H9 (cell line): ENCODE measurements at regions not wholly inside any gene's neighbourhood (a gene's known extent, or its start where the extent isn't known, plus 50 kb on each side); places are given as distances from the start of the nearest gene placed in this dataset.

Source experiments
- DNase-seq: peaks from one replicate; pipeline ENCODE4 v3.0.0-alpha.2; 2017
- H2AFZ ChIP-seq: one replicate; pipeline ENCODE4 v1.6.1; 2013; ENCODE audit warnings: mild to moderate bottlenecking, low read length, control low read depth, moderate library complexity
- H2AK5ac ChIP-seq: 2 replicates; pipeline ENCODE4 v1.6.1; 2013; ENCODE audit warnings: low read length, control low read depth, mixed read lengths; ENCODE audit not compliant: insufficient read length
- H2BK120ac ChIP-seq: one replicate; pipeline ENCODE4 v1.6.1; 2013; ENCODE audit warnings: low read depth, mild to moderate bottlenecking, low read length, control low read depth, inconsistent platforms; ENCODE audit not compliant: poor library complexity, severe bottlenecking
- H2BK12ac ChIP-seq: 2 replicates; pipeline ENCODE4 v1.6.1; 2013; ENCODE audit warnings: low read length, control low read depth, mixed read lengths, low read depth; ENCODE audit not compliant: insufficient read length
- H2BK15ac ChIP-seq: 2 replicates; pipeline ENCODE4 v1.6.1; 2013; ENCODE audit warnings: low read depth, low read length, control low read depth
- H2BK20ac ChIP-seq: one replicate; pipeline ENCODE4 v1.6.1; 2013; ENCODE audit warnings: low read depth, mild to moderate bottlenecking, low read length, control low read depth, inconsistent platforms; ENCODE audit not compliant: poor library complexity, severe bottlenecking
- H2BK5ac ChIP-seq: 2 replicates; pipeline ENCODE4 v1.6.1; 2013; ENCODE audit warnings: low read length, control low read depth, mixed read lengths; ENCODE audit not compliant: insufficient read length
- H3K14ac ChIP-seq: 2 replicates; pipeline ENCODE4 v1.6.1; 2013; ENCODE audit warnings: low read length, control low read depth; ENCODE audit not compliant: insufficient read depth
- H3K18ac ChIP-seq: 2 replicates; pipeline ENCODE4 v1.6.1; 2013; ENCODE audit warnings: low read depth, mild to moderate bottlenecking, mixed read lengths, low read length, control low read depth; ENCODE audit not compliant: insufficient read length
- H3K23ac ChIP-seq: 2 replicates; pipeline ENCODE4 v1.6.1; 2013; ENCODE audit warnings: low read length, control low read depth, mixed read lengths, low read depth; ENCODE audit not compliant: insufficient read length
- H3K23me2 ChIP-seq: 2 replicates; pipeline ENCODE4 v1.6.1; 2013; ENCODE audit warnings: low read depth, mild to moderate bottlenecking, mixed read lengths, low read length, control low read depth; ENCODE audit not compliant: insufficient read length, poor library complexity, severe bottlenecking
- H3K27ac ChIP-seq: 2 replicates; pipeline ENCODE4 v1.5.1; 2013; ENCODE audit warnings: low read length, control low read depth, mixed read lengths, low read depth; ENCODE audit not compliant: insufficient read length
- H3K27me3 ChIP-seq: 2 replicates; pipeline ENCODE4 v1.6.1; 2013; ENCODE audit warnings: low read length, control low read depth, inconsistent platforms; ENCODE audit not compliant: insufficient read depth
- H3K4ac ChIP-seq: 2 replicates; pipeline ENCODE4 v1.6.1; 2013; ENCODE audit warnings: low read depth, mild to moderate bottlenecking, control low read depth, inconsistent platforms, low read length, moderate library complexity
- H3K4me1 ChIP-seq: 2 replicates; pipeline ENCODE4 v1.6.1; 2013; ENCODE audit warnings: low read length, control low read depth, inconsistent platforms; ENCODE audit not compliant: insufficient read depth
- H3K4me2 ChIP-seq: 2 replicates; pipeline ENCODE4 v1.6.1; 2013; ENCODE audit warnings: low read length, control low read depth, mixed read lengths; ENCODE audit not compliant: insufficient read length, insufficient read depth
- H3K56ac ChIP-seq: 2 replicates; pipeline ENCODE4 v1.6.1; 2013; ENCODE audit warnings: low read depth, mild to moderate bottlenecking, mixed read lengths, low read length, control low read depth; ENCODE audit not compliant: insufficient read length
- H3K79me1 ChIP-seq: 2 replicates; pipeline ENCODE4 v1.6.1; 2013; ENCODE audit warnings: low read depth, mild to moderate bottlenecking, moderate library complexity, low read length, control low read depth, inconsistent platforms; ENCODE audit not compliant: insufficient read depth, poor library complexity, severe bottlenecking
- H3K79me2 ChIP-seq: 2 replicates; pipeline ENCODE4 v1.6.1; 2013; ENCODE audit warnings: low read length, control low read depth, inconsistent platforms; ENCODE audit not compliant: insufficient read depth
- H3K9ac ChIP-seq: 2 replicates; pipeline ENCODE4 v1.6.1; 2013; ENCODE audit warnings: low read length, control low read depth, mixed read lengths; ENCODE audit not compliant: insufficient read length; ENCODE audit errors: extremely low read depth
- H3K9me3 ChIP-seq: one replicate; pipeline ENCODE4 v1.6.1; 2013; ENCODE audit warnings: low read depth, low read length, inconsistent platforms; ENCODE audit not compliant: control insufficient read depth
- H3T11ph ChIP-seq: one replicate; pipeline ENCODE4 v1.6.1; 2013; ENCODE audit warnings: mild to moderate bottlenecking, low read length, control low read depth, inconsistent platforms
- H4K20me1 ChIP-seq: one replicate; pipeline ENCODE4 v1.6.1; 2013; ENCODE audit not compliant: control insufficient read depth, insufficient read length, insufficient read depth
- H4K5ac ChIP-seq: 2 replicates; pipeline ENCODE4 v1.6.1; 2013; ENCODE audit warnings: low read depth, mild to moderate bottlenecking, mixed read lengths, low read length, control low read depth; ENCODE audit not compliant: insufficient read length
- H4K8ac ChIP-seq: replicated peaks from 2 replicates; pipeline ENCODE4 v1.6.1; 2013; ENCODE audit warnings: low read length, control low read depth, mixed read lengths, low read depth; ENCODE audit not compliant: insufficient read length
- H4K91ac ChIP-seq: 2 replicates; pipeline ENCODE4 v1.6.1; 2013; ENCODE audit warnings: low read depth, mild to moderate bottlenecking, moderate library complexity, mixed read lengths, low read length, control low read depth; ENCODE audit not compliant: insufficient read length
- H3K27ac Mint-ChIP-seq, 3 experiments: 2 replicates in 2 of 3; 3 replicates in 1 of 3; pipeline ENCODE4 v1.8.0; 2020 to 2021; ENCODE audit warnings: mixed read lengths in 3 of 3, mild to moderate bottlenecking in 1 of 3, moderate library complexity in 1 of 3
- H3K27me3 Mint-ChIP-seq: 2 replicates; pipeline ENCODE4 v1.8.0; 2021; ENCODE audit warnings: low read depth, mild to moderate bottlenecking, moderate library complexity, mixed read lengths
- H3K36me3 Mint-ChIP-seq, 3 experiments: 2 replicates in 2 of 3; 3 replicates in 1 of 3; pipeline ENCODE4 v1.8.0; 2020 to 2021; ENCODE audit warnings: low read depth in 3 of 3, mixed read lengths in 3 of 3; ENCODE audit not compliant: insufficient read depth in 1 of 3
- H3K4me1 Mint-ChIP-seq, 2 experiments: 2 replicates each; pipeline ENCODE4 v1.8.0; 2020; ENCODE audit warnings: mixed read lengths in 2 of 2
- H3K4me3 Mint-ChIP-seq, 2 experiments: 2 replicates in 1 of 2; 3 replicates in 1 of 2; pipeline ENCODE4 v1.8.0; 2020 to 2021; ENCODE audit warnings: mild to moderate bottlenecking in 2 of 2, mixed read lengths in 2 of 2, moderate library complexity in 1 of 2
- H3K9me3 Mint-ChIP-seq, 2 experiments: 2 replicates in 1 of 2; 3 replicates in 1 of 2; pipeline ENCODE4 v1.8.0; 2020; ENCODE audit warnings: mild to moderate bottlenecking in 2 of 2, mixed read lengths in 2 of 2, moderate library complexity in 1 of 2
- CTCF ChIP-seq: fragments of 200-600 bp; sonication (generic); conservative IDR thresholded peaks from 3 replicates; pipeline ENCODE4 v1.8.0; 2021; ENCODE audit warnings: antibody characterized with exemption, mild to moderate bottlenecking

GRCh38 chr15:95192923-95193322 lies 961.6 kb downstream of the MCTP2 start:
- Mint-ChIP-seq H3K4me1 (peaks cover 13 to 19% of the 10 kb centered on the region in 2 experiments), H3K36me3 (peaks cover 0 to 2% (median 0%) of the 10 kb centered on the region in 3 experiments; a peak in 3 of 7 replicates), H3K27ac (no peak overlapping the region), H3K9me3 (peaks cover 7 to 11% of the 10 kb centered on the region in 2 experiments; a peak in 4 of 5 replicates), H3K27me3 (no peaks in the 10 kb centered on the region), H3K4me3 (no peak overlapping the region)
- Histone ChIP-seq H4K5ac (no peak overlapping the region), H3K27ac (no peak overlapping the region), H3K14ac (no peak overlapping the region), H4K8ac (no peak overlapping the region), H2AK5ac (no peak overlapping the region), H2BK20ac (no peak overlapping the region), H3K4me2 (no peak overlapping the region), H4K20me1 (no peaks in the 10 kb centered on the region), H3K27me3 (no peaks in the 10 kb centered on the region), H2BK15ac (no peak overlapping the region), H3K79me2 (no peaks in the 10 kb centered on the region), H4K91ac (no peak overlapping the region), H3K4me1 (no peaks in the 10 kb centered on the region), H3K18ac (no peak overlapping the region), H2BK12ac (no peak overlapping the region), H3K23ac (no peak overlapping the region), H2BK5ac (no peak overlapping the region), H3K56ac (no peak overlapping the region), H3K9me3 (no peaks in the 10 kb centered on the region), H3K23me2 (no peaks in the 10 kb centered on the region), H3K79me1 (no peaks in the 10 kb centered on the region), H2BK120ac (no peak overlapping the region), H2AFZ (no peak overlapping the region), H3K4ac (no peak overlapping the region), H3T11ph (no peak overlapping the region), H3K9ac (no peak overlapping the region)
- no peak for TF ChIP-seq CTCF
- DNase-seq, result no peak
